ENCODE measurements at regions not wholly inside any gene's neighbourhood (a gene's known extent, or its start where the extent isn't known, plus 50 kb on each side); places are given as distances from the start of the nearest gene placed in this dataset.
"Not testable (repeated sequence)": the region's sequence is repeated elsewhere in the genome, so short reads cannot be mapped to it uniquely, and the experiment has no call there.

DNA sequence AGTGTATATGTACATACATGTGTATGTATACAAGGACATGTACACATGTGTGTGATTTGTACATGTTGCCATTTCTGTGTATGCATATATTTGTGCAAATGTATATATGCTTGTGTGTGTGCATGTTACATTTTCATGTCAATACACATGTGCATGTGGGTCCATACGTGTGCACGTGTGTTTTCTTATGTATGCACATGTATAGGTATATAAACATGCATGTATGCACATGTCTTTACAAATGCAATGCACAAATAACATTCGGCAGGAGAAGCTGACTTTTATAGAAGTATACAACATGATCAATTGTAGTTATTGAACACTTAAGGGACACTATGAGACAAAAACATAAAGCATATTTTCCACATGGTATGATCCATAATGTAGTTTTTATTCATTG, 307.4 kb upstream of the SEMA3C start:
- no peak for DNase-seq (ENCODE audit: low read depth)

DNA sequence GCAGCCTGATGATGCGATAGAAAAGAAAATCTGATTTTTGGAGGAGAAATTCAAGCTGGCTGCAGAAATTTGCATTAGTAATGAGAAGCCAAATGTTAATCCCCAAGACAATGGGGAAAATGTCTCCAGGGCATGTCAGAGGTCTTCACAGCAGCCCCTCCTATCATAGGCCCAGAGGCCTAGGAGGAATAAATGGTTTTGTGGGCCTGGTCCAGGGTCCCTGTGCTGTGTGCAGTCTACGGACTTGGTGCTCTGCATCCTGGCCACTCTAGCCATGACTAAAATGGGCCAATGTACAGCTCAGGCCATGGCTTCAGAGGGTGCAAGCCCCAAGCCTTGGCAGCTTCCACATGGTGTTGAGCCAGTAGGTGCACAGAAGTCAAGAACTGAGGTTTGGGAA, 303.8 kb upstream of the SEMA3C start:
- not testable (repeated sequence) for DNase-seq (ENCODE audit: low read depth)

DNA sequence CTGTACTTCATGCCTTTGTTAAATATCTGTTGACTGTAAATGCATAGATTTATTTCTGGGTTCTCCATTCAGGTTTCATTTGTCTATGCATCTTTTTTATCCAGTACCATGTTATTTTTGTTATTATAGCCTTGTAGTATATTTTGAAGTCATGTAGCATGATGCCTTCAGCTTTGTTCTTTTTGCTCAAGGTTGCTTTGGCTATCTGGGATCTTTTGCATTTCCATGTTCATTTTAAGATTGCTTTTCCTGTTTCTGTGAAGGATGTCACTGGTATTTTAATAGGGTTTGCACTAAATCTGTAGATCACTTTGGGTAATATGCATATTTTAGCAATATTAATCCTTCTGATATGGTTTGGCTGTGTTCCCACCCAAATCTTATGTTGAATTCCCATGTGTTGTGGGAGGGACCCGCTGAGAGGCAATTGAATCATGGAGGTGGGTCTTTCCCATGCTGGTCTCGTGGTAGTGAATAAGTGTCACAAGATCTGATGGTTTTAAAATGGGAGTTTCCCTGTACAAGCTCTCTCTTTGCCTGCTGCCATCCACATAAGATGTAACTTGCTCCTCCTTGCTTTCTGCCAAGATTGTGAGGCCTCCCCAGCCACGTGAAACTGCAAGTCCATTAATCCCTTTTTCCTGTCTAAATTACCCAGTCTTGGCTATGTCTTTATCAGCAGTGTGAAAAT, 302.8 kb upstream of the SEMA3C start:
- DNase-seq (ENCODE audit: low read depth) = no peak

DNA sequence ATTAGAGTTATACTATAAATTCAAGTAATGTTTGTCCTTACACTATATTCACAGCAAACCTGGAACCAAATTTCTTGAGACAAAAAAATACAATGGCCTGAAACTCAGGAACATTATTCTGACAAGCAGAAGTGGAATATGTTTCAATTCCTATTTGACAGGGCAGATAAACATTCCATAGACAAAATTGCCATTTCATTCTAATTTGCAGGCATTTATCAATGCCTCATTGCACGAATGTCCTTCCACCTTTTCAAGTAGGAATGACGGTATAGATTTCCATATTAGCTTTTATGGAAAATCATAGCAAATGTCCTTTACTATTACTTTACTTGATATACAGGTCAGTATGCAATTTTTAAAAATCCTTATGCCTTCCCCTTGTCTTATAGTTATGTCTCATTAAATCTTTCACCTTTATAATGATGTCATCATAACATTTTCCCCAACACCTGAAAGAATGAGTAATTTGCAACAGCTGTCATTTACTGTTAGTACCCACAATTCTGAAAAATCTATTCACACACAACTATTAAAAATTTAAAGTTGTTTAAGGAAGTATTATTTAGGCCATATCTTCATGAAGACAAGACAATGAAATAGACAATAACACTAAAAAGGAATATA, 299.7 kb upstream of the SEMA3C start:
- no peak for DNase-seq (ENCODE audit: low read depth)

DNA sequence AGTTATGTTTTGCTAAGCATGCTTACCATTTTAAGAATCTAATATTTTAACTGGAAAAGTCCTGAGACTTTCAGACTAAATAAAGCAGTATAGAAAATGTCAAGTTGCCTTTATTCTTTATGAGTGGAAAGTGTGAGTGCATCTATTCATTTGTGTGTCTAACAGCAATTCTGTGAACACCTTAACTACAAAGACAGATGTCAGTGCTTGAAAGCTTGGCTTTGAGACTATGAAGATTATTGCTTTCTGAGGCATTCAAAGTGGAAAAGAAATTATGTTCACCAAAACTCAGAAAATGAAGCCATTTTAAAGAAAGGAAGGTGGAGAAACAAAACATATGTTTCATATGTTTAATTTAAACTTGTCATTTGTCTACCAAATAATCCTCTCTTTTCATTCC, 294.5 kb upstream of the SEMA3C start:
- DNase-seq (ENCODE audit: low read depth) = no peak

DNA sequence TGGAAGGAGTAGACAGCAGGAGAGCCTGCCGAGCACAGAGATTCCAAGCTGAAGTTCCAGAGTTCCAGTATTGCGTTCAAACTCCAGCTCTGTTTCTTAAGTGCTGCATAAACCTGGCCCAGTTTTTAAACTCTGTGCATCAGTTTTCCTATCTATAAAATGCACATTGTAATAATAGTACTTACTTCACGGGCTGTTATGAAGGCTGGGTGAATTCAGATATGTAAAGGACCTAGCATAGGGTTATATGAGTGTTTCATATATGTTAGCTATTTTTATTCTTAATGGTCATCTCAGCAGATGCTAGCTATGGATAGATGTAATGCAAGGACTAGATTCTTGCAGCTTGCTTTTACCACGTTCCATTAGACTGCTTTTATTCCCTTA, 293.1 kb upstream of the SEMA3C start:
- no peak for DNase-seq (ENCODE audit: low read depth)

DNA sequence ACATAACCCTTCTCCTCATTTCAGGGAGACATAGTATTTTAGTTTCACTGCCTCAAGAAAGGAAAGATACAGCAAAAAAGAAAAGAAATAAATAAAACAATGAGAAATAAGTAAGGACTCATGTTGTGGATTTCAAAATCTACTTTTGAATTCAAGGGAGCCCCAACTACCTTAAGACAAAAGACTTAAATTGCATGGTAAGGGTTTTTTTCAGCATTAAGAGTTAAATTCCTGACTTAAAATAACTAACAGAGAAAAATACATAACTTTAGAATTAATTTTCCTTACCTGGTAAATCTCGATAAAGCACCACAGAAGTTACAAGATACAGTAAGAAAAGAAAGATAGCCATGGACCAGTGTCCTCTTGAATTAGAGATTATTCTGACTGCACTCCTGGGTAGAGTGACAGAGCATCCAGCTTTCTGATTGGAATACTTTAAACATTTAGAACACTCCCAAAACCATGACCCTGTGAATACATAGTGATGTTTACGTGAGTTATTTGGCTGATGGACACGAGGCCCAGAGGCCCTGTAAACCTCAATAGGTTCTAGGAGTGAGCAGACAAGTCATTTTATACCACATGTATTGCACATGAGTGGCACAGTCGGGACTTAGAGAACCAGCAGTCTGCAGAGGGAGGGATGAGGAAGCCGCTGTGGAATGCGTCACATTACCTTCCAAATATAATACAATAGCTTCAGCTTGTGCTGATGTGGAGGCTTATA, 292.5 kb upstream of the SEMA3C start:
- DNase-seq (ENCODE audit: low read depth) = no peak

DNA sequence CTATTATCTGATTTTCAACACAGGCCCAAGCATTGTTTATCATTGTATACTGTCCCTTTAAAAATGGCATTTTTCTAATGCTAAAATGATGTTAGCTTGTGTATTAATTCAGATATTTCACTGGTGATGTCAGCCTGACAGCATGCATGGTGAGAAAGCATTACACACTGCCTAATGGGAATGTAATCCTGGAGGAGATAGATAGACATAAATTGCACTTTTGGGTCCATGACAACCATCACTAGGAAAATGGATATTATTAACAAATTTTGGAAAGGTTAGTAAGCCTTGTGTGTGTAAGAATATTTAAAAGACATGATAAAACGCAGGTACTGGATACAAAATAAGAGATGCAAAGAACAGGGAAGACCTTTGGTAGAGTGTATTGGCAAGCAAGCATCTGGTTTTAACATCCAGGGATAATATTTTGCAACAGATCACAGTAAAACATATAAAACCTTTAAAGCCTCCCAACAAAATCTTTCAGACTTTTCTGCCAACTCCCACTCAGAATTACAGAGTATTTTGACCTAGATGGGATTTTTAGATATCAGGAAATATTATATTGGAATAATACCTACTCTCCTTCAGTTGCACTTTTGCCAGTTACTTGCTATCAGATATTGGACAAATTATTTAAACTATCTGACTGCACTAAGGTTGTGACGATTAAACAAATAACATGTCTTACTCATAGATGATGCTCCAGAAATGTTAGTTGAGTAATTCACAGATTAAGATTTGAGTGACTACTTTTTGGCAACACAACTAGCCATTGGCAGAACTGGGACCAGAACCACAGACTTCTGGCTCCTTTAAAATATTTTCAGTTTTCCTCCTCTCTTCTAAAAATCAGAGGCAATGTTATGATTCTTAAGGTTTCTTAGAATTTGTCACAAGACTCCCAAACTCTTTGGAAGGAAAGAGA, 291.6 kb upstream of the SEMA3C start:
- peak; percentile 51 for DNase-seq (ENCODE audit: low read depth)

DNA sequence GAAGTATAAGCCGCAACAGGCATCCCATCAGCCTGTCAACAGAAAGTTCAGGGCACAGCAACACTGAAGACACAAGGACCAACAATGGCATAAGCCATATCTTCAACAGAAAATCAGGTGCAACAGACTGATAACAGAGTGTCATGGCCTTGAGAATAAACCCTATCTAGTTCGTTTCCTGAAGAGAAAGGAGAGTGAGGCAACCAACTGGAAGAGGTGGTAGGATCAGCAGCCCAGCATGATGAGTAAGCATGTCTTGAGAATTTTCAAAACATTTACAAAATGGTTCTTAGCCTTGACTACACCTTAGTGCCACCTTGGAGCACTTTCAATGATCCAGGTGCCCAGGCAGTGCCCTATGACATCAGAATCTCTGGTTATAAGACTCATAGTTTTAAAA, 290.2 kb upstream of the SEMA3C start:
- no peak for DNase-seq (ENCODE audit: low read depth)

DNA sequence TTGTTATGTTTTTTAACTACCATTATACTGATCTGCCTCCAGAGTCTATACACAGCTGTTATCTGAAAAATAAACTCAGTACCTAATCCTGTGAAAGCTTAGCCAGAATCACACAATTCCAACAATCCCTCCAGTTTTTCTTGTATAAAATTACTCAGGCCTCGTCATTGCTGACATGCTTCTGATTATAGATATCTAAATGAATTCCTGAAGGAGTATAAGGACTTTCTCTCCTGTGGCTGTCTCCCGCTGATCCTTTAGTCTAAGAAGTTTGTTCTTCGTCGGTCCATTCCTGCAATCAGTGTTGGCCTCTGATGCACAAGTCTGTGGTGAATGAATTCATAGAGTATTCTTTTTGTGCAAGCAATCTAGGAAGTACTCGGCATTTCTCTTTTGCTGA, 288.9 kb upstream of the SEMA3C start:
- no peak for DNase-seq (ENCODE audit: low read depth)

DNA sequence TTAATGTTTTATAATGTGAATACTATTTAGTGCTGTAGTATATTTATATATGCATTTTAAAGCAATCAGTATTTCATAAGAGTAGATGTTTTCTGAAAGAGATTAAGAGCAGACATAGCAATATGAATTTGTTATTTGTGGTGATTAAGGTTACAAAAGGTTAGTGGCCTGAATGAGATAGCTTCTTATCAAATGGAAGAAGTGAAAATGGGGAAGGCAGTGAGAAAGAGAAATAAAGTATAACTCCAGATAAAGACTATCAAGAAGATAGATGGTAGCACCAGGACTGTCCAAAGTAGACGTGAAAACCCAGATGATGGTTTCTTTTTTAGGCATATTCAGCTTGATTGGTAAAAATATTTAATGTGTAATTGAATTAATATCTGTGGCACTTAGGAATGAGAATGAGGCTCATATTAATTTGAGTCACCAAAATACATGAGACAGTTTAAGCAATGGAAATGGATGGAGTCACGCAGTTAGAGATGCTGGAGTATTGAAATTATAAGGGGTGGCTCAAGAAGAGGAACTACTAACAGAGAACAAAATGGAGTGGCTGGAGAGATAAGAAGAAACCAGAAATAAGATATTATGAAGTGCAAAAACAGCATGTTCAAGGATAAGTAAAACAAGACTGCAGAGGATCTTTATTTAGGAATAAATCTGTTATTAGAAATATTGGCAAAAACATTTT, 288.0 kb upstream of the SEMA3C start:
- DNase-seq (ENCODE audit: low read depth) = no peak

DNA sequence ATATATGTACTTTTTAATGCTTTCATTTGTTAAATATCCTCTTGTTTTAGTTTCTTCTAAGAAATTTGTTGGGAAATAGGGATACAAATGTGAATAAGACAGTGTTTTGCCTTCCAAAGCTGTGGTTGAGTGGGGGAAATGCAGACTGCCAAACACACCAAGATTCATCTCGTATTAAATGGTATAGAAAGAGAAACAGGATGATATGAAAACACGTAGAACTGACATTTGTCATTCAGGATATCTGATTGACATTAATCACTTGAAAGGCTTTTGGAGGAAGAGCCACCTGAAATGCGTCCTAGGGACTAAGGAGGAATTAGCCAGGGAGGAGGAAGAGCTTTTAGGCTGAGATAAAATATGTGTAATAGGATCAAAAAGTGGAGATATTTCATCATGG, 287.4 kb upstream of the SEMA3C start:
- DNase-seq (ENCODE audit: low read depth) = no peak

DNA sequence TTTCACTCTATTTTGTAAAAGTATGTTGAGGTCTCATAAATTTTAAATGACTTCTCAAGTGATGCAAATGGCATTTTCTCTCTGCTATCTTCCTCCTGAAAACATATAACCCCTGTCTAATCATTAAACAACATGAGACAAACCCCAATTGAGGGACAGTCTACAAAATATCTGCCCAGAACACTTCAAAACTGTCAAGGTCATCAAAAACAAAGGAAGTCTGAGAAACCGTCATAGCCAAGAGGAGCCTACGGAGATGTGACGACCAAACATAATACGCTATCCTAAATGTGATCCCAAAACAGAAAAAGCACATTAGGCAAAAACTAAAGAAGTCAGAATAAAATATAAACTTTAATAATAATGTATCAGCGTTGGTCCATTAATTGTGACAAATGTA, 282.3 kb upstream of the SEMA3C start:
- DNase-seq (ENCODE audit: low read depth) = no peak

DNA sequence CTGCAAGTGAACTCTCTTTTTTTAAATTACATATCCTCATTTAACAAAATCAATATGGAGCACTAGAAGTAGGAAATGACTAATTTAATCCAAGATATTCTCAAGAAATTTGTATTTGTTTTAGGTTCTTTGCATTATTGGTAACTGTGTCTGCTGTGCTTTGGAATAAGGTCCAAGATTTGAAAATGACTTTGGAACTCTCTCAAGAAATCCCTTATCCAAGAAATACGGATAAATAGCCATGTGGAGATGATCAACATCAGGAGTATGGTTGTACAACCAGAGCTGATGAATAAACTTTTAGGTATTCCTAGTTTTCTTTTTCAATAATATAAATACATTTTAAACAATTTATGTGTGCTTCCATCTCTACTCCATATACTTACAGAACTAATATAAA, 279.9 kb upstream of the SEMA3C start:
- DNase-seq (ENCODE audit: low read depth) = no peak

DNA sequence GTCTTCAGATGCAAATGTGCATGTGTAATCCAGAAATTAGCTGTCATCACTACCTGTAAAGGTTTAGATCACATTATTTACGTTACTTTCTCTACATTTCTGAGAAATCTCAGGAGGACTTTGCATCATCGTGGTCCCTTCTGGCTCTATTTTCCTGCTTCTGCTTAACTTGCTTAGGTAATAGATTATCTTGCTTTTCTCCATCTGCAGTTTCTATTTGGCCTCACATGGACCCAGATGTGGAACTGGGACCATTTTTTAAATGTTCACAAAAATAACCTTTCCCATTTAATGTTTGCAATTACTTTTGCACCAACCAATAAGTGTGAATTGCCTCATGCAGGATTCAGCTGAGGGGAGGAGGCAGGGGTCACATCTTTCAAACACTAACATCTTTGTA, 278.4 kb upstream of the SEMA3C start:
- no peak for DNase-seq (ENCODE audit: low read depth)

DNA sequence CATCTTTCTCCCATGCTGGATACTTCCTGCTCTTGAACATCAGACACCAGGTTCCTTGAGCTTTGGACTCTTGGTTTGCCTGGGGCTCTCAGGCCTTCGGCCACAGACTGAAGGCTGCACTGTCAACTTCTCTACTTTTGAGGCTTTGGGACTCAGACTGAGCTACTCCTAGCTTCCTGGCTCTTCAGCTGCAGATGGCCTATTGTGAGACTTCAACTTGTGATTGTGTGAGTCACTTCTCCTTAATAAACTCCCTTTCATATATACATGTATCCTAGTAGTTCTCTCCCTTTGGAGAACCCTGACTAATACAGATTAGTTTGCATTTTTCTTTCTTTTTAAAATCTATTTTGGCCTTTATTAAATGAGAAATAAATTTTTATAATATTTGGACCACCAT, 276.2 kb upstream of the SEMA3C start:
- DNase-seq (ENCODE audit: low read depth) = peak; percentile 29

DNA sequence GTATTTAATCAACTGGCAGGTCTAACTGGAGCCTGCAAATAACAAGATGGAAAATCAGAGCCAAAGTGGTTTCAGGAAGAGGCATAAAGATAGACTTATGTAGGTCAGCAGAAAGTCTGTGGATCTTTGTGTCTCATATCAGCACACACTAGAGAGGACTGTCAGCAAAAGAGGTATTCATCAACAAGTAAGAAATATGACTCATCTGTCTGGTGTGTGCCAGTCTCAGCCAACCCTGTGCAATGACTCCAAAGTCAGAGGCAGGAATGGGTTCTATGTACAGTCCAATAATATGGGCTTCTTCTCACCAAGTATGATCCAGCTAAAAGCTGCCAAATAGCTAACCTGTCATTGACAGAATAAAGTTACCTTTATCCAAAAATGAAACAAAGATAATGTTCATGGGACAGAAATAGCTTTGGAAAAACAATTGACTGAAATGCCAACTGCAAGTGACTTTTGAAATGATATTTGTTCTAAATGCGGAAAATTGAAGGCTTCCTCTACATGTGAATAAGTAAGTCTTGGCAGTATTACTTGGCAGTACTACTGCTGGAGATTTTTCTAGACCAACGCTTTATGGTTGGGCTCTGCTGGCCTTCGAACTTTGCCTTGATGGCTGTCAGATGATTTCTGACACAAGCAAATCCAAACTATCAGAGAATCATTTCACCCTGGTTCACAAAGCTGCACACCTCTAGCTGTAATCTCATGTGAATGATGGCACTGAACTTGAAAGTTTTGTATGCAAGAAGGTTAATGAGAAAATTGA, 272.3 kb upstream of the SEMA3C start:
- peak; percentile 14 for DNase-seq (ENCODE audit: low read depth)

DNA sequence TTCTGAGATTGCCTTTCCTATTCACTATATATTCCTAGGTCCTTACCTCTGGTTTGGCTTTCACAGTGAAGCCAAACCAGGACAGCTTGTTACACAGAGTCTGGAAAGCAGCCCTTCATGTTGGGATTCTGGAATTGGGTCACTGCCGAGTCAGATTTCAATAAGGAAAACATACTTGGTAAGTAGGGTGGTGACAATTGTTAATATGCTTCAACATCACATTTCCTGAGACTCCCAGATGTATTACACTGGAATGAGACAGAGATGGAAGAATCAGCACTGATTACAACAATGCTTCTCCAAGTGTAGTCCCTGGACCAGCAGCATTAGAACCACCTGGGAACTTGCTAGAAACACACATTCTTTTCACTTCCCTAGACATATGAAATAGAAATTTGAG, 268.9 kb upstream of the SEMA3C start:
- DNase-seq (ENCODE audit: low read depth) = peak; percentile 20

DNA sequence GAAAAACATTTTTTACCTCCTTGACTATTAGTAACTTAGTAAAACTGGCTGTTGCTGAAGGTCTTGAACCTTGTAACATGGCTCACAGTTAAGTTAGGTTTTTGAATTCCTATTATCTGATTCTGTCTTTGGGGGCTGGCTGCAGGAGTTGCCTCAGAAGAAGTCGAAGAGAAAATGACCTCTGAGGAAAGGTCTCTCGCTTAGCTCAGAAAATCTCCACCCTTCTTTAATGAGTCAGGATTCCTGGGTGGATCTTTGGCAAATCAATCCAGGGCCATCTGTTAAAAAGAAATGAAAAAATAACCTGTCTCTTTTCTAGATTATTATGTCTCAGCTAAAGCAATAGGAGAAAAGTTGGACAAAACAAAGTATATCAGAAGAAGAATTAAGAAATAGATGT, 267.8 kb upstream of the SEMA3C start:
- DNase-seq (ENCODE audit: low read depth) = peak; percentile 43

DNA sequence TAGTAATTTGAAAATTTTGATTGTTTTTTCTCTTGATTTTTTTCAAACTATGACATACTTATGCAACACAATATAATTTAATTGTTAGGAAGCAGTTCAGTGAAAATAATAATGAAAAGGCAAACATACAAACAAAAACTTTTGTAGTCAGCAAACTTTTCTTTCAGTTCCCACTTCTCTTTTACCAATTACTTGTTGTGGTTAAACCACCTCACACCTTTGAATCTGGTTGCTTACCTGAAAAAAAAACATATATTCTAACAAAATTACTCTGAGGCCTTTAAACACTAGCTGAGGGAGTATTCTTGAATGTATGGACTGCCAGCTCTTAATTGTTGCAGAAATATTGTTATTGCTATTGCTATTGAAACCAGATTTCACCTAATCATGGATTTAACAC, 266.2 kb upstream of the SEMA3C start:
- DNase-seq (ENCODE audit: low read depth) = no peak

DNA sequence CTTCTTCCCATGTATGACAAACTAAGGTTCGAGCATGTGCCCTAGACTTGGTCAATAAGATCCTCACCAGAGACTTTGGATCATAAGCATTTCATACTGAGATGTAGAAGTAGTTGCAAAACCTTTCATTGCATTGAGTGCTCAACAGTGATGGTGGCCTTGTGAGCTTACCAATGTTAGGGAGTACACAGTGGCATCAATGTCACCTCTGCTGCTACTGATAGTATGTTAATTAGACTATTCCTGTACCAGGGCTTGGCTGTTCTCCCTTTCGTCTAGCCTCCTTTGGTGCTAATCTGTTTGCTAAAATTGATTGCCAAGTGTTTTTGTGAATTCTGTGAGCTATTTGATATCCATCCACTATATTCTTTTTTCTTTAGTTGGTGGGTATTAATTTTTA, 264.5 kb upstream of the SEMA3C start:
- no peak for DNase-seq (ENCODE audit: low read depth)
